ENCODE measurements at regions not wholly inside any gene's neighbourhood (a gene's known extent, or its start where the extent isn't known, plus 50 kb on each side); places are given as distances from the start of the nearest gene placed in this dataset.

DNA sequence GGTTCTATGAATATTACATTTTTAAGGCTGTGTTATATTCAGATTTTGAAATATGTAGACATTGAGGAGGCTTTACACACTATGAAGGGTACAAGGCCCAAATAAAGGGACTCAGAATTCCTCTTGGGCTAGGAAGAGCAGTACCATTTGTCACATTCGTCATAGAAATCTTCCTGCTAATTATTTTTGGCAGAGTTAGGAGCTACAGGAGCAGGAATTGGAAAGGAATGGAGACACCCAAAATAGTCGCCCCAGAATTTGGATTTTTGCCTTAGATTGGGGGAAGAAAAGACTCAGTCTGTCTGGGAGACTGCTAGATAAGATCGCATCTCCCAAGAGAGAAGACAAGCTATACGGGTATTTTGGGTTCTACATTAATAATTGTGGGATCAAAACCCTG lies 176.4 kb upstream of the DACH1 start:
- 87% methylated on average over 4 of the region's 4 CpGs for WGBS
- Histone ChIP-seq H3K4me3 (ENCODE audit: low read depth, low read length) (no peak overlapping the region), H3K36me3 (ENCODE audit: insufficient read depth) (no peaks in the 10 kb centered on the region), H3K4me1 (ENCODE audit: insufficient read depth) (no peaks in the 10 kb centered on the region), H3K27ac (ENCODE audit: low read depth) (no peak overlapping the region)
- DNase-seq (ENCODE audit: extremely low spot score): no peak

DNA sequence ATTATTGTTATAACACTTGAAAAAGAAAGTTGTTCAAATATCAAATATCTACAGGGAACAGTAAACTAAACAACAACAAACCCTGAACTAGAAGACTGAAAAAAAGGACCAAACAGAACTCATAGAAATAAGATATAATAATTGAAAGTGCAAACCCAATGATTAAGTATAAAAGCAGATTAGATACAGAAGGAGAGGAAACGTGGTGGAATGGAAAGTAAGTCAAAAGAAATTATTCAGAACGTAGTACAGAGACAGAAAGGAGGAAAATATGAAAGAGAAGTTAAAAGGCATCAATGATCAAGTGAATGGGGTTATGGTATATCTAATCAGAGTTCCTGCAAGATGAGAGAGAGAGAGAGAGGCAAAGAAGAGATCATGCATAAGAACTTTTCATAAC lies 174.2 kb upstream of the DACH1 start:
- Histone ChIP-seq H3K36me3 (ENCODE audit: insufficient read depth) (no peaks in the 10 kb centered on the region), H3K27ac (ENCODE audit: low read depth) (no peak overlapping the region), H3K4me1 (ENCODE audit: insufficient read depth) (no peaks in the 10 kb centered on the region), H3K4me3 (ENCODE audit: low read depth, low read length) (no peak overlapping the region)
- DNase-seq (ENCODE audit: extremely low spot score): no peak
- WGBS: 68% methylated on average over 2 of the region's 2 CpGs

DNA sequence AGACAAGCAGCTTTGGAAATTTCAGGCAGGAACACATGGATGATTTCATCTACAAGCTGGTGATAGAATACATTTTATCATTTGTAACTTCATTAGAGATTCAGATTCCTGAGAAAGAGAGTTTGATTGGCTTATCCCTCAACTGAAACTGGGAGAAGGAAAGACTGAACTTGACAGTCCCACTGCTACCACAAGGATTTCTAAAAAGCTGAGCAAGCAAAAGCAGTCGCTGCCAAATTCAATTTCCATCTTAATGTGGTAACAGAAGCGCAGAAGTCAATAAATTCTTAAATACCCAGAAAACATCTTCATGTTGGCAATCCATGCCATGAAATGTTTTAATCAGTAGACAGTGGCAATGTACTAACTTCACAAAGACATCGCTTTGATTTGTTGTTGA lies 172.1 kb upstream of the DACH1 start:
- H3K36me3 ChIP-seq (ENCODE audit: insufficient read depth): no peaks in the 10 kb centered on the region
- 94% methylated on average over 3 of the region's 3 CpGs for WGBS
- H3K4me3 ChIP-seq (ENCODE audit: low read depth, low read length): no peak overlapping the region
- H3K4me1 ChIP-seq (ENCODE audit: insufficient read depth): no peaks in the 10 kb centered on the region
- H3K27ac ChIP-seq (ENCODE audit: low read depth): no peak overlapping the region
- DNase-seq (ENCODE audit: extremely low spot score): no peak

DNA sequence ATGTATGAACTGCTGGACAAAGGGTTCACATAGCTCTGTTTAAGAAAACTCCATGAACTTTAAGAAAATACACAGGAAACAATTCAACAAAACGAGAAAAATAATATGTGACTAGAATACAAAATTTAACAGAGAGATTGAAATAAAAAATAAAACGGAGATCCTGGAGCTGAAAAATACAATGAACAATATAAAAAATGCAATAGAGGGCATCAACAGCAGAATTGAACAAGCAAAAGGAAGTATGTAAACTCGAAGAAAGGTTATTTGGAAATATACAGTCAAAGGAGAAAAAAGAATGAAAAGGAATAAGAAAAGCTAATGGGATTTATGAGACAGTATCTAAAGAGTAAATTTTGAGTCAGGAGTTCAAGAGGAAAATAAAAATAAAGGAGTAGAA lies 163.0 kb upstream of the DACH1 start:
- no peak overlapping the region for H3K27ac ChIP-seq (ENCODE audit: low read depth)
- 83% methylated on average over 3 of the region's 3 CpGs for WGBS
- DNase-seq (ENCODE audit: extremely low spot score): no peak
- H3K4me1 ChIP-seq (ENCODE audit: insufficient read depth): no peaks in the 10 kb centered on the region
- no peaks in the 10 kb centered on the region for H3K36me3 ChIP-seq (ENCODE audit: insufficient read depth)
- no peak overlapping the region for H3K4me3 ChIP-seq (ENCODE audit: low read depth, low read length)

DNA sequence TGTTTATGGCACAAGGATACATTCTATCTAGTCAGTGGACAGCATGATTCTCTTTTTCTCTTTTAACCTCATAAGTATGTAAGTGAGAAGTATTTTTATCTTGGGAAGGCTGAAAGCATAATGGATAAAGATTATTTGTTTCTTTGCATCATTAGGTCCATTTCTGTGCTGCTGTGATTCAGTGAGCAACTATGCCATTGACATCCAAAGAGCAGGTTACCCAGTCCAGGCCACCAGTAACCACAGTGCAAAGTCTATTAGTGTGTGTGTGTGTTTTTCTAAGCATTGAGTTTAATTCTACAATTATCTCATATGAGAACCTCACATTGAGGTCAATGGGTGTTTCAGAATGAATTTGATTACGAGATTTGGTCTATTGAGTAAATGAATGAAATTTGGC lies 158.8 kb upstream of the DACH1 start:
- Histone ChIP-seq H3K4me3 (ENCODE audit: low read depth, low read length) (no peak overlapping the region), H3K36me3 (ENCODE audit: insufficient read depth) (no peaks in the 10 kb centered on the region), H3K27ac (ENCODE audit: low read depth) (no peak overlapping the region), H3K4me1 (ENCODE audit: insufficient read depth) (no peaks in the 10 kb centered on the region)
- DNase-seq (ENCODE audit: extremely low spot score): no peak
- WGBS: 93% methylated on average over 1 of the region's 1 CpG

DNA sequence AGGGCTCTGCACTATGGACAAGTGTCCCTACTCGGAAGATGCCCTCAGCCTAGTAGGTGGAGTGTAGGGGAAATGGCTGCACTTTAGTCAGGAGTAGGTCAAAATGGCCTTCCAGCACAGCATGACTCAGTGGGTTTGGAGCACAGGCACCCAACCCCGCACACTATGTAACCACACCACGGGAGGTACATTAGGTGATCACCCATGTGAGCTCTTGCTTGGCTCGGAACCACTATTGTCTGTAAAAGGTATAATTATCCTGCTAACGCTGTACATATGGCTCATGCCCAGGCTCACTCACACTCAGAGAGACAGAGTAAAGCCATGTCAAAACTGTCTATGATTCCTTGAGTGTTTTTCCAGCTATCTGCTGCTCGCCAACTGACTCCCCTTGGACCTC lies 156.9 kb upstream of the DACH1 start:
- H3K36me3 ChIP-seq (ENCODE audit: insufficient read depth): no peaks in the 10 kb centered on the region
- no peak overlapping the region for H3K4me3 ChIP-seq (ENCODE audit: low read depth, low read length)
- 90% methylated on average over 6 of the region's 6 CpGs for WGBS
- no peaks in the 10 kb centered on the region for H3K4me1 ChIP-seq (ENCODE audit: insufficient read depth)
- no peak overlapping the region for H3K27ac ChIP-seq (ENCODE audit: low read depth)
- DNase-seq (ENCODE audit: extremely low spot score): no peak

DNA sequence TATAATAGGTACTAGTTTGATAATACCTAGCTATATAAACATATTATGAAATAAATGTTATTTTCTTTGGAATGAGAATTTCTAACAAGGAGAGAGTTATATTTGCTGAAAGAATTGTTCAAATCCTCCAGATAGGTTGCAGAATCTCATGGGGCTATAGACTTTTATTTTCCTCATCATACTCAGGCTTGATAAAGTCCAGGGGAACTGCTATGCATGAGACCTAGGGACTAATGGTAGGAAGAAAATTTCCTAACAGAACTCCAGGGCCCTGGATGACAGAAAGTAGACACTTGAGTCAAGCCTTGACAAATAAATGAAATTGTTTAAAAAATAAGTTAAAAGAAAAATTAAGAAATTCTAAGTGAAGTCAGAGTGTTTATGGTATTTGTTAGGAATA lies 138.5 kb upstream of the DACH1 start:
- H3K36me3 ChIP-seq (ENCODE audit: insufficient read depth): no peaks in the 10 kb centered on the region
- no peak for DNase-seq (ENCODE audit: extremely low spot score)

DNA sequence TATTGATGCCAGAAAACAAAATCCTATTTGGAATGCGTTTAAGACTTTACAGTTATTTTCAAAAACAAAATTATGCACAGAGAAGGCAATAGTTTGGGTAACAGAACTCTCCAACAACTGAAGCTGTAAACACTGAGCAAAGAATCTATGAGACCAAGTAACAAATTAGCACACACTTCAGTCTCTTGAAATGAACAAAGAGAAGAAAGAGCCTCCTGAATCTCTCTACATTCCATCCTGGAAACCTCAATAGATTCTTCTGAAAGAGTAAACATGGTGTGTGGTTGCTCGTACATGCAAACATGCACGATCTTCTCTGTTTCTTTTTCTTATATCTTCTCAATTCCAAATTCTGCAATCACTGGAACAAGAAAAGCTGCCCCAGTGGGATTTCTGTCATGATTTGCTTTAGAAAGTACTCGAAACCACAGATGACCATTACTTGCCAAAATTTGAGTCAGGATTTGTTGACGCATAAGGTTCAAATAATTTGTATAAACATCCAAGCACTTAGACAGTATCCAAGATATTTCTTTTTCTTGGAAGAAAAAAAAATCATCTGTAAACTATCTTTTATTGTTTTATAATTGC lies 137.9 kb upstream of the DACH1 start:
- H3K4me1 ChIP-seq (ENCODE audit: insufficient read depth): no peaks in the 10 kb centered on the region
- H3K4me3 ChIP-seq (ENCODE audit: low read depth, low read length): no peak overlapping the region
- H3K36me3 ChIP-seq (ENCODE audit: insufficient read depth): no peaks in the 10 kb centered on the region
- no peak for DNase-seq (ENCODE audit: extremely low spot score)
- no peak overlapping the region for H3K27ac ChIP-seq (ENCODE audit: low read depth)
- WGBS: 56% methylated on average over 5 of the region's 5 CpGs

More for the DNA sequence above, 138.5 kb upstream of the DACH1 start:
- Histone ChIP-seq H3K4me3 (ENCODE audit: low read depth, low read length) (no peak overlapping the region), H3K27ac (ENCODE audit: low read depth) (no peak overlapping the region), H3K4me1 (ENCODE audit: insufficient read depth) (no peaks in the 10 kb centered on the region)

DNA sequence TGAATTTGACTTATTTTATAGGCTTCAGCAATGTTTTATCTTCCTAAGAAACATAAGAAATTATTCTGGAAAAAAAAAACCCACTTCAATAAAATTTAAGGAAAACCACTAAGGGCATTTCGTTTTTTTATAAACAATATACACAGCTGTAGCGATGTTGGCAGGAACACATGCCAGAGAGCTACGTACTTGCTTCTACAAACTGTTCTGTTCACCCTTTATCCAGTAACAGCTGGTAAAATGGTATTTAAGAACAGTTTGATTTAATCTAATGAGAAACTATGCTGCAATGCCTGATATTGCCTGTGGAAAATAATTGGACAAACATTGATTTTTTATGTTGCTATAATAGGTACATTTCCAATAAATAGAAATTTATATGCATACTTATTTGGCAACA lies 137.2 kb upstream of the DACH1 start:
- no peak for DNase-seq (ENCODE audit: extremely low spot score)
- H3K27ac ChIP-seq (ENCODE audit: low read depth): no peak overlapping the region
- no peaks in the 10 kb centered on the region for H3K4me1 ChIP-seq (ENCODE audit: insufficient read depth)
- no peak overlapping the region for H3K4me3 ChIP-seq (ENCODE audit: low read depth, low read length)
- 22% methylated on average over 3 of the region's 3 CpGs for WGBS
- H3K36me3 ChIP-seq (ENCODE audit: insufficient read depth): no peaks in the 10 kb centered on the region

DNA sequence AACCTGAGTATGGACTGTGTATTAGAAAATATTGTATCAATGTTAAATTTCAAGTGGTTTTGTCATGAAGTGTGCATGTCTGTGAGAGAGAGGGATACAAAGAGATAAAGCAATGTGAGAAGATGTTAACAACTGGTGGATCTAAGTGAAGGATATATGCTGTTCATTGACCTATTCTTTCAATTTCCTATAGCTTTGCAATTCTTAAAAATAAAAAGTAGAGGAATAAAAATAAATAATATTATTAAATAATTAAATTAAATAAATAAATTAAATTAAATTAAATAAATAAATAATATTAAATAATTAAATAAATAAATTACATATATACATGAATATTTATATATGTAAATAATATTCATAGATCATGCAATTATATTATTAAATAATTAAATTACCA lies 131.2 kb upstream of the DACH1 start:
- Histone ChIP-seq H3K4me3 (ENCODE audit: low read depth, low read length) (no peak overlapping the region), H3K27ac (ENCODE audit: low read depth) (no peak overlapping the region)
- DNase-seq (ENCODE audit: extremely low spot score): no peak

DNA sequence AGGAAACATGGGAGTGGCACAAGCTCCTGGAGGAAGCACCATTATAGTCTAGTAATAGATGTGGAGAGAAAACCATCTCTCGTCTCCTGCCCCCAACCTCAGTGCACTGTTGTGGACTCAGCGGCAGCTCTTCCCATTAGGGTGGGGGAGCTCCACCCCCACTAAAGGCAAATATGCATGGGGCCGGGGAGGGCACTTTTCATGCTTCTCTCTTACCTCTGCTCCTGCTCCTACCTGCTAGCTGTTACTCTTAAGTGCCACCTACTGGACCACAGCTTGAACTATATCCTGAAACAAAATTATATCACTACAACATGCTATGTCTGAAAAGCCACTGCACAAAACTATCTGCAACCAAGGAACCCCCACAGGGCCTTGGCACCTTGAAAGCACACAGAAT lies 112.6 kb upstream of the DACH1 start:
- Histone ChIP-seq H3K4me3 (ENCODE audit: low read depth, low read length) (no peak overlapping the region), H3K4me1 (ENCODE audit: insufficient read depth) (no peaks in the 10 kb centered on the region), H3K27ac (ENCODE audit: low read depth) (no peak overlapping the region), H3K36me3 (ENCODE audit: insufficient read depth) (no peaks in the 10 kb centered on the region)
- DNase-seq (ENCODE audit: extremely low spot score): no peak
- whole genome bisulfite sequencing: 30% methylated on average over 3 of the region's 3 CpGs

More for the DNA sequence above, 131.2 kb upstream of the DACH1 start:
- H3K36me3 ChIP-seq (ENCODE audit: insufficient read depth): no peaks in the 10 kb centered on the region
- H3K4me1 ChIP-seq (ENCODE audit: insufficient read depth): no peaks in the 10 kb centered on the region

DNA sequence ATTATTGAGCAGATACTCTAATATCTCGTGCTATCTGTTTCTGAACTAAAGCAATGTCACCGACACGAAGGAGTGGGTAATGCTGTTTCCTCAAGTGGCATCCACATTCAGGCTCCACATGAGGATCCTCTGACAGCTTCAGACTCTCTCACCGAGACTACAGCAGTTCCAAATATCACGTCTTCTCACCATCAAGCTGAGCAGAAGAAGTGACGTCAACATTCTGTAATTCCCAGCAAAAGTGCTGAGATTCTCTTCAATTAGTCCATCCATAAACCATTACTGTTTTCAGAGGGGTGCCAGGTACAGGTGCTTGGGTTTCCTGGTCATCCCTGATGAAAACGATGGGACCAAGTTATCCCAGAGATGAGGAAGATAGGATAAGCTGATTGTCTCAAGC lies 110.0 kb upstream of the DACH1 start:
- WGBS: 89% methylated on average over 7 of the region's 7 CpGs
- DNase-seq (ENCODE audit: extremely low spot score): no peak
- H3K4me3 ChIP-seq (ENCODE audit: low read depth, low read length): no peak overlapping the region
- no peaks in the 10 kb centered on the region for H3K4me1 ChIP-seq (ENCODE audit: insufficient read depth)
- no peaks in the 10 kb centered on the region for H3K36me3 ChIP-seq (ENCODE audit: insufficient read depth)
- H3K27ac ChIP-seq (ENCODE audit: low read depth): no peak overlapping the region

DNA sequence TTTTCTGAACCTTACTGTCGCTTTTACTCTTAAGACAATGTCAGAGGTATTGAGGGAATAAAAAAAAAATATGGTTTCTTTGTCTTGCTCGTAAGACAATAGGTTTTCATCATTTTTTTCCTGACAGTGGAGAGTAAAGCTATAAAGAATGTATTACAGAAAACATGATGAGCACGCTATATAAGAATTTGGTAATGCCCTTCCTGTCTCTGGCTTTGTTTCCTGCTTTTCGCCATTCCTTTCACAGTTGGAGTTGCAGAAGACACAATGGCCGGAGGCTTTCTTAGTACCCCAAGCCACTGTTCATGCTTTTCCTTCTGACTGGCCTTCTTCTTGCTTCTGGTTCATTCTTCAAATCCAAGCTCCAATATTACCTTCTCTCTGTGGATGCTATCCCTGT lies 101.0 kb upstream of the DACH1 start:
- no peak for DNase-seq (ENCODE audit: extremely low spot score)
- WGBS: 82% methylated on average over 5 of the region's 5 CpGs

DNA sequence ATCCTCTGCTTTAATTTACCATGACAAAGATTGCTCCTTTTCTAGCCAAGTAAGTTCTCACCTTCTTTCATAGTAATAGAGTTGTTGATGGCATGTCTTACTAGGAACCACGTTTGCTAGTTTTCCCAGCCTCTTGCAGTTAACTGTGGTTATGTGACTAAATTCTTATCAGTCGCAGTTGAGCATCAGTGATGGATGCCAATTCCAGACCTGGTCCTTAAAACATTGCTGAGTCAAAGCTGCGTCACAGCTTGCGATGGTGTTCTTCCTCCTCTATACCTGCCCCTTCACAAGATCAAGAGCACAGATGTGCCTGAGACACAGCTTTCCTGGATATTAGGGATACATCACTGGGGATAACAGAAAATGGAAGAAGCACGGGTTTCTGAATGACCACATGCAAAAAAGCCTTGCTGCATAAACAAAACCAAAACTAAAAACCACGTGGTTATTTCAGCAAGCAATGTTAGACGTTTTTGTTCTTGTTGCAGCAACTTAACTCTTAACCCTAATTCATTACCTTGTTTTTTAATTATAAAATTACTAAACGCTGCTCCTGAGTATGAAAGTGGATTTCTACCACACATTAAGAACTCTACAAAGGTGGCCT lies 97.6 kb upstream of the DACH1 start:
- no peak overlapping the region for H3K4me3 ChIP-seq (ENCODE audit: low read depth, low read length)
- no peaks in the 10 kb centered on the region for H3K4me1 ChIP-seq (ENCODE audit: insufficient read depth)
- no peak overlapping the region for H3K27ac ChIP-seq (ENCODE audit: low read depth)
- DNase-seq (ENCODE audit: extremely low spot score): no peak
- WGBS: 66% methylated on average over 8 of the region's 8 CpGs
- no peaks in the 10 kb centered on the region for H3K36me3 ChIP-seq (ENCODE audit: insufficient read depth)

More for the DNA sequence above, 101.0 kb upstream of the DACH1 start:
- no peaks in the 10 kb centered on the region for H3K4me1 ChIP-seq (ENCODE audit: insufficient read depth)
- H3K4me3 ChIP-seq (ENCODE audit: low read depth, low read length): no peak overlapping the region
- H3K27ac ChIP-seq (ENCODE audit: low read depth): no peak overlapping the region
- no peaks in the 10 kb centered on the region for H3K36me3 ChIP-seq (ENCODE audit: insufficient read depth)

DNA sequence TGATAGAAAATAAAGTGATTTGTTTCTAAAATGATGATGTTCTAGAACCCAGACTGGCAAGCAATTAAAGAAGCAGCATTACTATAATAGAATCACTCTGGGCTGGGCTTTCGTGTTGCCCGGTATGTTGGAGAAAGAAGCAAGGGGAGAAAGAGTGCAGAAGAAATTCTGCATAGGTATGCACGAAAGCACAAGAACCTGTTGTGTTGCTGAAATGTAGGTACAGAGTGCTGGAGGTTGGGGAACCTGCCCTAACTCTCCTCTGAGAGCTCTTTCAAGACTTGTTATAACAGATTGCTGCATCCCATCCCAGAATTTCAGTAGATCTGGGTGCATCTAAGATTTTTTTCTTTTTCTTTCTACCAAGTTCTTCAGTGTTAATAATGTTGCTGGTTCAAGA lies 95.7 kb upstream of the DACH1 start:
- no peak for DNase-seq (ENCODE audit: extremely low spot score)
- Histone ChIP-seq H3K27ac (ENCODE audit: low read depth) (no peak overlapping the region), H3K4me1 (ENCODE audit: insufficient read depth) (no peaks in the 10 kb centered on the region), H3K36me3 (ENCODE audit: insufficient read depth) (no peaks in the 10 kb centered on the region), H3K4me3 (ENCODE audit: low read depth, low read length) (no peak overlapping the region)
- WGBS: 89% methylated on average over 3 of the region's 3 CpGs
